Pancreas (tissue), 10 donors: ENCODE measurements at regions not wholly inside any gene's neighbourhood (a gene's known extent, or its start where the extent isn't known, plus 50 kb on each side); places are given as distances from the start of the nearest gene placed in this dataset.
"Not testable (repeated sequence)": the region's sequence is repeated elsewhere in the genome, so short reads cannot be mapped to it uniquely, and the experiment has no call there.

Experiments
- ATAC-seq, 4 donors: fragments of 200-7000 bp; cut with Tn5 transposase; one replicate each; pipeline versions ENCODE4 v1.8.0 to v1.9.1; 2020; ENCODE audit warnings: mild to moderate bottlenecking in 4 of 4, moderate library complexity in 4 of 4
- DNase-seq, 6 donors: peaks; one replicate each; pipeline ENCODE4 v3.0.0-alpha.2; 2020
- FAIRE-seq: peaks from 2 replicates; lab custom pipeline; 2012; peaks lifted over from hg19 to GRCh38; lab: Jason Lieb, UNC
- H3K27ac ChIP-seq, 4 donors: fragments of 200-600 bp; sonication (generic); 1 replicate in 3 of 4; 2 replicates in 1 of 4; pipeline versions ENCODE4 v1.5.0 to v1.8.0; 2020
- H3K27me3 ChIP-seq, 4 donors: fragments of 200-600 bp; one replicate each; pipeline ENCODE4 v1.8.0; 2021
- H3K36me3 ChIP-seq, 3 donors: fragments of 200-600 bp; sonication (generic) in 1 of 3; one replicate each; pipeline versions ENCODE4 v1.5.0 to v1.8.0; 2020 to 2021
- H3K4me1 ChIP-seq, 3 donors: fragments of 200-600 bp; one replicate each; pipeline ENCODE4 v1.8.0; 2021
- H3K4me3 ChIP-seq, 4 donors: fragments of 200-600 bp; sonication (generic) in 2 of 4; one replicate each; pipeline versions ENCODE4 v1.5.0 to v1.8.0; 2020 to 2021
- H3K9me3 ChIP-seq, 4 donors: fragments of 200-600 bp; one replicate each; pipeline ENCODE4 v1.8.0; 2021
- CTCF ChIP-seq, 4 donors: fragments of 200-600 bp; sonication (generic) in 3 of 4; IDR thresholded peaks; one replicate each; pipeline versions ENCODE4 v1.5.0 to v1.8.0; 2021; ENCODE audit warnings: antibody characterized with exemption in 4 of 4
- WGBS, 2 donors: extraction: QIAGEN DNeasy Blood & Tissue Kit; methylation state at CpG; one replicate each; pipeline ENCODE4 v1.1.7; 2013; 5-methylcytosine and 5-hydroxymethylcytosine counted together
- intact Hi-C, 3 donors: fragments of 100-400 bp; cut with DNase I; formaldehyde crosslinking; loops; one replicate each; pipeline versions ENCODE4 v1.11.1 to v1.14.2; 2022
- donor health status: healthy with polysubstance abuse.
- donor health status: DM: no; HTN: no; CAD: no; lungs with moderate emphysema.
- donor health status: DM: no; HTN: no; CAD: no.
- donor health status: control.
- donor health status: control.
- donor health status: Bipolar disorder and iron deficiency.
- donor health status: DM: yes; HTN: yes; CAD: no.
- donor health status: DM: no; HTN: no; CAD: no.
- donor health status: DM: no; HTN: no; CAD: no.
- donor health status: DM: yes; HTN: yes; CAD: no.

- intact Hi-C loops = no loop called here
- 54 to 57% methylated on average over 3 of the region's 3 CpGs for WGBS, 2 donors
- ATAC-seq (no peak), FAIRE-seq (no peak), DNase-seq (no peak)
- no peaks in the 10 kb centered on the region for H3K9me3 ChIP-seq
- no peak overlapping the region for H3K27ac ChIP-seq
- H3K4me3 ChIP-seq = no peak overlapping the region
- no peaks in the 10 kb centered on the region for H3K36me3 ChIP-seq
- no peak for TF ChIP-seq CTCF (IDR thresholded peaks at IDR 0.05)
- no peaks in the 10 kb centered on the region for H3K4me1 ChIP-seq
- H3K27me3 ChIP-seq = no peaks in the 10 kb centered on the region
Observed at GRCh38 chr6:93859971-93860370, 440.6 kb upstream of the EPHA7 start.

- no peak overlapping the region for H3K4me3 ChIP-seq
- no peak for TF ChIP-seq CTCF (IDR thresholded peaks at IDR 0.05)
- no peaks in the 10 kb centered on the region for H3K27me3 ChIP-seq
- H3K27ac ChIP-seq = no peak overlapping the region
- ATAC-seq (no peak), DNase-seq (no peak), FAIRE-seq (no peak)
- 80 to 85% methylated on average over 2 of the region's 2 CpGs for WGBS, 2 donors
- intact Hi-C loops = no loop called here
- H3K9me3 ChIP-seq = no peaks in the 10 kb centered on the region
- H3K36me3 ChIP-seq = no peaks in the 10 kb centered on the region
- H3K4me1 ChIP-seq = no peaks in the 10 kb centered on the region
Observed at GRCh38 chr6:93858213-93858612, 438.9 kb upstream of the EPHA7 start.

GRCh38 chr6:93849857-93850256 lies 430.5 kb upstream of the EPHA7 start:
- H3K4me3 ChIP-seq = no peak overlapping the region
- no peak for ATAC-seq
- WGBS, 2 donors = 78 to 81% methylated on average over 4 of the region's 4 CpGs
- no peaks in the 10 kb centered on the region for H3K9me3 ChIP-seq
- H3K4me1 ChIP-seq = no peaks in the 10 kb centered on the region
- no peaks in the 10 kb centered on the region for H3K36me3 ChIP-seq
- DNase-seq = no peak
- H3K27ac ChIP-seq = no peak overlapping the region
- no peak for TF ChIP-seq CTCF (IDR thresholded peaks at IDR 0.05)
- H3K27me3 ChIP-seq = no peaks in the 10 kb centered on the region
- FAIRE-seq = no peak
- intact Hi-C loops = no loop called here

GRCh38 chr6:93848031-93848742 lies 428.8 kb upstream of the EPHA7 start:
- Histone ChIP-seq H3K27ac (no peak overlapping the region), H3K4me3 (no peak overlapping the region), H3K9me3 (no peaks in the 10 kb centered on the region), H3K27me3 (no peaks in the 10 kb centered on the region), H3K4me1 (no peaks in the 10 kb centered on the region), H3K36me3 (no peaks in the 10 kb centered on the region)
- FAIRE-seq (no peak), DNase-seq (no peak), ATAC-seq (no peak)
- no peak for TF ChIP-seq CTCF (IDR thresholded peaks at IDR 0.05)
- WGBS, 2 donors = 80 to 90% methylated on average over 5 of the region's 5 CpGs
- intact Hi-C loops = no loop called here

- Histone ChIP-seq H3K36me3 (no peaks in the 10 kb centered on the region), H3K9me3 (no peaks in the 10 kb centered on the region), H3K4me3 (no peak overlapping the region), H3K4me1 (no peaks in the 10 kb centered on the region), H3K27me3 (no peaks in the 10 kb centered on the region), H3K27ac (no peak overlapping the region)
- TF ChIP-seq CTCF (IDR thresholded peaks at IDR 0.05) = no peak
- ATAC-seq = no peak
- no peak for DNase-seq
- intact Hi-C loops = no loop called here
- 56 to 59% methylated on average over 1 of the region's 1 CpG for WGBS, 2 donors
- FAIRE-seq = no peak
Observed at GRCh38 chr6:93842178-93842577, 422.8 kb upstream of the EPHA7 start.

- ATAC-seq, H3K4me3 ChIP-seq, intact Hi-C loops, H3K4me1 ChIP-seq, H3K27me3 ChIP-seq, H3K36me3 ChIP-seq, H3K9me3 ChIP-seq, H3K27ac ChIP-seq, DNase-seq, FAIRE-seq: not testable (repeated sequence)
- WGBS, 2 donors = 84 to 90% methylated on average over 7 of the region's 8 CpGs
Observed at GRCh38 chr6:93835451-93836145, 416.2 kb upstream of the EPHA7 start.

GRCh38 chr6:93835026-93835425 lies 415.7 kb upstream of the EPHA7 start:
- 71 to 83% methylated on average over 8 to 9 of the region's 9 CpGs for WGBS, 2 donors
- intact Hi-C loops, FAIRE-seq, H3K27ac ChIP-seq, DNase-seq, H3K4me3 ChIP-seq, H3K27me3 ChIP-seq, H3K4me1 ChIP-seq, H3K36me3 ChIP-seq, H3K9me3 ChIP-seq, ATAC-seq: not testable (repeated sequence)
